GM23338 (cell line): ENCODE measurements at regions not wholly inside any gene's neighbourhood (a gene's known extent, or its start where the extent isn't known, plus 50 kb on each side); places are given as distances from the start of the nearest gene placed in this dataset.

Experiments used
- CREB1 ChIP-seq: fragments of 250-450 bp; sonication (Bioruptor Pico); IDR thresholded peaks from 2 replicates; pipeline ENCODE4 v1.5.0; 2020; ENCODE audit warnings: low read depth, mild to moderate bottlenecking, moderate library complexity
- CTCF ChIP-seq, 2 experiments: fragments of 200-600 bp in 1 of 2; sonication (generic) in 1 of 2; conservative IDR thresholded peaks; 2 replicates each; pipeline versions ENCODE4 v1.5.1 to v1.6.1; 2016 to 2017; ENCODE audit warnings: antibody characterized with exemption in 2 of 2, low read depth in 2 of 2, mild to moderate bottlenecking in 2 of 2, moderate library complexity in 1 of 2
- EZH2 ChIP-seq: fragments of 200-600 bp; sonication (generic); IDR thresholded peaks from one replicate; pipeline ENCODE4 v1.8.0; 2017; ENCODE audit warnings: antibody characterized with exemption, mild to moderate bottlenecking, low read depth; ENCODE audit not compliant: unreplicated experiment
- JUNB ChIP-seq: IDR thresholded peaks from one replicate; pipeline ENCODE4 v1.6.1; 2016; ENCODE audit warnings: antibody characterized with exemption; ENCODE audit not compliant: unreplicated experiment
- REST ChIP-seq: IDR thresholded peaks from one replicate; pipeline ENCODE4 v1.6.1; 2018; ENCODE audit warnings: antibody characterized with exemption; ENCODE audit not compliant: unreplicated experiment
- STAT1 ChIP-seq: IDR thresholded peaks from one replicate; pipeline ENCODE4 v1.6.1; 2016; ENCODE audit warnings: antibody characterized with exemption; ENCODE audit not compliant: unreplicated experiment
- ZNF114 ChIP-seq: fragments of 250-450 bp; sonication (Bioruptor Pico); IDR thresholded peaks from 2 replicates; pipeline ENCODE4 v1.5.0; 2020; ENCODE audit warnings: mild to moderate bottlenecking, moderate library complexity
- ZNF331 ChIP-seq: fragments of 250-450 bp; sonication (Bioruptor Pico); IDR thresholded peaks from 2 replicates; pipeline ENCODE4 v1.5.0; 2020; ENCODE audit warnings: low read depth, mild to moderate bottlenecking, moderate library complexity
- ZNF462 ChIP-seq: fragments of 250-450 bp; sonication (Bioruptor Pico); IDR thresholded peaks from 2 replicates; pipeline ENCODE4 v1.5.0; 2020; ENCODE audit warnings: mild to moderate bottlenecking, moderate library complexity

GRCh38 chr15:25245801-25246622 lies 192.8 kb downstream of the UBE3A start (continued):
- no peak for TF ChIP-seq ZNF462 (CRISPR knock-in tag)
- TF ChIP-seq ZNF114 = no peak
- TF ChIP-seq ZNF331 (CRISPR knock-in tag) = no peak
- TF ChIP-seq STAT1 = no peak
- no peak for TF ChIP-seq CTCF (conservative IDR thresholded peaks at IDR 0.05; ENCODE audit: low read depth in 2 of 2)
- TF ChIP-seq REST = no peak
- no peak for TF ChIP-seq EZH2
- TF ChIP-seq JUNB = no peak
- TF ChIP-seq CREB1 = no peak
